IMR-90 (cell line): ENCODE measurements at regions not wholly inside any gene's neighbourhood (a gene's known extent, or its start where the extent isn't known, plus 50 kb on each side); places are given as distances from the start of the nearest gene placed in this dataset.

ENCODE experiments used
- ATAC-seq: fragments of 200-7000 bp; cut with Tn5 transposase; 2 replicates; pipeline ENCODE4 v1.9.1; 2020; ENCODE audit warnings: low read depth, mild to moderate bottlenecking, moderate library complexity
- BruUV-seq: library from RNA; stranded (reverse); fragments of 400-500 nt; replicated peaks from 2 replicates; lab custom pipeline; 2021; lab: Mats Ljungman, UMichigan
- CTCF ChIA-PET: fragments of 300-600 bp; formaldehyde crosslinking; extraction: SDS; loops from one replicate; lab custom pipeline; 2021; ENCODE audit warnings: antibody characterized with exemption; lab: Yijun Ruan, JAX
- POLR2A ChIA-PET: fragments of 300-600 bp; sonication (Branson Sonifier 250); formaldehyde crosslinking; loops from one replicate; lab custom pipeline; 2022; ENCODE audit warnings: antibody characterized with exemption; ENCODE audit not compliant: unreplicated experiment; lab: Charles Lee
- DNase-seq: peaks from one replicate; pipeline ENCODE4 v3.0.0; 2013
- H2AFZ ChIP-seq: replicated peaks from 2 replicates; pipeline ENCODE3; 2013; ENCODE audit warnings: low read length, mild to moderate bottlenecking; ENCODE audit not compliant: poor library complexity
- H2AK5ac ChIP-seq: 2 replicates; pipeline ENCODE4 v1.6.1; 2013; ENCODE audit warnings: low read depth, low read length, inconsistent platforms
- H2AK9ac ChIP-seq: replicated peaks from 2 replicates; pipeline ENCODE3; 2013; ENCODE audit warnings: mild to moderate bottlenecking, low read depth, low read length, moderate library complexity; ENCODE audit not compliant: poor library complexity
- H2BK120ac ChIP-seq: 2 replicates; pipeline ENCODE4 v1.6.1; 2013; ENCODE audit warnings: low read depth, low read length, inconsistent platforms
- H2BK15ac ChIP-seq: 3 replicates; pipeline ENCODE4 v1.6.1; 2013; ENCODE audit warnings: low read depth, low read length, inconsistent platforms
- H2BK20ac ChIP-seq: 2 replicates; pipeline ENCODE4 v1.6.1; 2013; ENCODE audit warnings: low read depth, mild to moderate bottlenecking, inconsistent platforms, low read length, moderate library complexity
- H2BK5ac ChIP-seq: 2 replicates; pipeline ENCODE4 v1.6.1; 2013; ENCODE audit warnings: mild to moderate bottlenecking, low read depth, low read length, inconsistent platforms; ENCODE audit not compliant: poor library complexity, severe bottlenecking
- H3K14ac ChIP-seq: replicated peaks from 2 replicates; pipeline ENCODE4 v1.6.1; 2013; ENCODE audit warnings: low read depth, low read length, inconsistent platforms
- H3K18ac ChIP-seq: 2 replicates; pipeline ENCODE4 v1.6.1; 2013; ENCODE audit warnings: low read depth, low read length, control low read depth
- H3K23ac ChIP-seq: 2 replicates; pipeline ENCODE4 v1.6.1; 2013; ENCODE audit warnings: low read depth, low read length, inconsistent platforms
- H3K27ac ChIP-seq: 2 replicates; pipeline ENCODE4 v1.5.1; 2013; ENCODE audit warnings: mild to moderate bottlenecking, control low read depth, low read length; ENCODE audit not compliant: insufficient read depth
- H3K27me3 ChIP-seq: 2 replicates; pipeline ENCODE4 v1.6.1; 2013; ENCODE audit warnings: low read length; ENCODE audit not compliant: control insufficient read depth, insufficient read depth
- H3K36me3 ChIP-seq: 2 replicates; pipeline ENCODE4 v1.6.1; 2013; ENCODE audit warnings: low read length, mixed read lengths; ENCODE audit not compliant: control insufficient read depth, insufficient read depth
- H3K4ac ChIP-seq: 2 replicates; pipeline ENCODE4 v1.6.1; 2013; ENCODE audit warnings: low read depth, low read length, inconsistent platforms
- H3K4me1 ChIP-seq: 2 replicates; pipeline ENCODE4 v1.6.1; 2013; ENCODE audit warnings: low read length, mixed read lengths; ENCODE audit not compliant: control insufficient read depth, insufficient read depth
- H3K4me2 ChIP-seq: 2 replicates; pipeline ENCODE4 v1.6.1; 2013; ENCODE audit warnings: low read depth, mild to moderate bottlenecking, control low read depth, low read length, moderate library complexity
- H3K4me3 ChIP-seq: 2 replicates; pipeline ENCODE4 v1.5.1; 2013; ENCODE audit warnings: low read depth, mild to moderate bottlenecking, control low read depth, low read length, moderate library complexity; ENCODE audit not compliant: insufficient read depth
- H3K56ac ChIP-seq: 2 replicates; pipeline ENCODE4 v1.6.1; 2013; ENCODE audit warnings: low read length, inconsistent platforms; ENCODE audit not compliant: insufficient read depth; ENCODE audit errors: extremely low read depth
- H3K79me1 ChIP-seq, 2 experiments: 2 replicates each; pipeline ENCODE4 v1.6.1; 2013; ENCODE audit warnings: low read length in 2 of 2, inconsistent platforms in 1 of 2, low read depth in 1 of 2
- H3K9ac ChIP-seq: 2 replicates; pipeline ENCODE4 v1.6.1; 2013; ENCODE audit warnings: low read depth, low read length, control low read depth
- H3K9me1 ChIP-seq: 2 replicates; pipeline ENCODE4 v1.6.1; 2013; ENCODE audit warnings: low read length, inconsistent platforms; ENCODE audit not compliant: insufficient read depth
- H3K9me3 ChIP-seq: 2 replicates; pipeline ENCODE4 v1.6.1; 2013; ENCODE audit warnings: low read length; ENCODE audit not compliant: control insufficient read depth, insufficient read depth
- H4K20me1 ChIP-seq: 2 replicates; pipeline ENCODE4 v1.6.1; 2013; ENCODE audit warnings: low read length, inconsistent platforms; ENCODE audit not compliant: insufficient read depth
- H4K5ac ChIP-seq: 2 replicates; pipeline ENCODE4 v1.6.1; 2013; ENCODE audit warnings: mild to moderate bottlenecking, low read depth, low read length, control low read depth
- H4K8ac ChIP-seq, 2 experiments: 2 replicates each; pipeline ENCODE4 v1.6.1; 2013; ENCODE audit warnings: low read depth in 2 of 2, low read length in 2 of 2, control low read depth in 1 of 2, inconsistent platforms in 1 of 2
- H4K91ac ChIP-seq: 2 replicates; pipeline ENCODE4 v1.6.1; 2013; ENCODE audit warnings: low read depth, low read length, inconsistent platforms; ENCODE audit not compliant: insufficient read depth
- CHD1 ChIP-seq: IDR thresholded peaks from 2 replicates; pipeline ENCODE4 v1.6.1; 2012; ENCODE audit warnings: low read depth, low read length, improper control_type of control experiment
- FOS ChIP-seq: fragments of 150-350 bp; IDR thresholded peaks from 2 replicates; pipeline ENCODE4 v1.6.1; 2016; ENCODE audit warnings: low read depth, low read length
- MAZ ChIP-seq: IDR thresholded peaks from 2 replicates; pipeline ENCODE4 v1.6.1; 2012; ENCODE audit warnings: low read depth, mild to moderate bottlenecking, low read length, improper control_type of control experiment, moderate library complexity, borderline replicate concordance
- POLR2A ChIP-seq: IDR thresholded peaks from 2 replicates; pipeline ENCODE4 v1.6.1; 2012; ENCODE audit warnings: mild to moderate bottlenecking, low read depth, low read length
- RFX5 ChIP-seq: IDR thresholded peaks from 2 replicates; pipeline ENCODE4 v1.8.0; 2012; ENCODE audit warnings: low read depth, mild to moderate bottlenecking, low read length, moderate library complexity
- WGBS, 2 experiments: methylation state at CpG; one replicate each; pipeline versions ENCODE4 v1.1.5 to v1.1.7; 2013; ENCODE audit warnings: missing lambda C conversion rate in 2 of 2; ENCODE audit not compliant: insufficient read length in 1 of 2; ENCODE audit errors: extremely low coverage in 2 of 2; 5-methylcytosine and 5-hydroxymethylcytosine counted together
- dilution Hi-C: fragments of 300-500 bp; cut with HindIII; formaldehyde crosslinking; loops from one replicate; pipeline ENCODE4 v1.14.3; 2018; ENCODE audit warnings: low sequenced_read_pairs; ENCODE audit not compliant: unreplicated experiment
- in situ Hi-C: fragments of 300-500 bp; cut with MboI; formaldehyde crosslinking; loops from 3 replicates; pipeline ENCODE4 v1.14.3; 2019; ENCODE audit warnings: low sequenced_read_pairs, inconsistent platforms, mixed read lengths
- intact Hi-C: fragments of 100-400 bp; cut with micrococcal nuclease; formaldehyde crosslinking; loops from 2 replicates; pipeline ENCODE4 v1.10.0; 2022
- TF ChIP-seq, protein P1 (sequence below): fragments of 150-350 bp; IDR thresholded peaks from 2 replicates; pipeline ENCODE4 v1.6.1; 2017; ENCODE audit warnings: mild to moderate bottlenecking, antibody characterized with exemption, low read length, low read depth
- TF ChIP-seq, protein P2 (sequence below): fragments of 150-350 bp; IDR thresholded peaks from 2 replicates; pipeline ENCODE4 v1.6.1; 2016; ENCODE audit warnings: low read depth, mild to moderate bottlenecking, low read length, moderate library complexity, borderline replicate concordance
- TF ChIP-seq, protein P3 (sequence below): conservative IDR thresholded peaks from 2 replicates; pipeline ENCODE4 v1.5.1; 2012; ENCODE audit warnings: mild to moderate bottlenecking, low read depth, low read length, improper control_type of control experiment

DNA sequence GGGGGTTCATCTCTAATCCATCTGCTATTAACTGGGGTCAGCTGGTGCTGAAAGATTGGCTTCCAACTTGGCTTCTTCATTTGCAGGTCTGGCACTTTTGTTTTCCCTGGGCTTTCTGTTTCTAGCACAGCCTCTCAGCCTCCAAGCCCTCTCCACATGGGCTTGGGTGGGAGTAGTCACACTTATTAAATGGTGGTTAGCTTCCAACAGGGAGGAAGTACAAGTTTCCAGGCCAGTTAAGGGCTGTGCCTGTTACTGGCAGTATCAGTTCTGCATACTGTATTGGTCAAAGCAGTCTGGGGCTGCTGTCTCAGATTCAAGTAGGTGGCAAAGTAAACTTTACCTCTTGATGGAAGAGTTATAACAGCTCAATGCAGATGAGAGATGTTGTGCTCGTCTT lies 627.1 kb upstream of the CCDC54 start:
- in situ Hi-C loops = no loop called here
- no peak overlapping the region for H2AFZ ChIP-seq
- ATAC-seq (no peak), DNase-seq (no peak)
- no TSS peak for BruUV-seq
- H3K23ac ChIP-seq = no peak overlapping the region; the same call in 1 of the 2 replicates
- H3K4me2 ChIP-seq = no peak overlapping the region
- no peaks in the 10 kb centered on the region for H3K9me3 ChIP-seq
- H3K56ac ChIP-seq = no peak overlapping the region
- no peak overlapping the region for H2AK5ac ChIP-seq
- TF ChIP-seq MAZ (no peak), RFX5 (no peak), CHD1 (no peak), POLR2A (no peak), FOS (no peak)
- TF ChIP-seq, protein P1, sequence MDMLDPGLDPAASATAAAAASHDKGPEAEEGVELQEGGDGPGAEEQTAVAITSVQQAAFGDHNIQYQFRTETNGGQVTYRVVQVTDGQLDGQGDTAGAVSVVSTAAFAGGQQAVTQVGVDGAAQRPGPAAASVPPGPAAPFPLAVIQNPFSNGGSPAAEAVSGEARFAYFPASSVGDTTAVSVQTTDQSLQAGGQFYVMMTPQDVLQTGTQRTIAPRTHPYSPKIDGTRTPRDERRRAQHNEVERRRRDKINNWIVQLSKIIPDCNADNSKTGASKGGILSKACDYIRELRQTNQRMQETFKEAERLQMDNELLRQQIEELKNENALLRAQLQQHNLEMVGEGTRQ = no peak
- TF ChIP-seq, protein P2, sequence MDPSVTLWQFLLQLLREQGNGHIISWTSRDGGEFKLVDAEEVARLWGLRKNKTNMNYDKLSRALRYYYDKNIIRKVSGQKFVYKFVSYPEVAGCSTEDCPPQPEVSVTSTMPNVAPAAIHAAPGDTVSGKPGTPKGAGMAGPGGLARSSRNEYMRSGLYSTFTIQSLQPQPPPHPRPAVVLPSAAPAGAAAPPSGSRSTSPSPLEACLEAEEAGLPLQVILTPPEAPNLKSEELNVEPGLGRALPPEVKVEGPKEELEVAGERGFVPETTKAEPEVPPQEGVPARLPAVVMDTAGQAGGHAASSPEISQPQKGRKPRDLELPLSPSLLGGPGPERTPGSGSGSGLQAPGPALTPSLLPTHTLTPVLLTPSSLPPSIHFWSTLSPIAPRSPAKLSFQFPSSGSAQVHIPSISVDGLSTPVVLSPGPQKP = no peak
- TF ChIP-seq, protein P3, sequence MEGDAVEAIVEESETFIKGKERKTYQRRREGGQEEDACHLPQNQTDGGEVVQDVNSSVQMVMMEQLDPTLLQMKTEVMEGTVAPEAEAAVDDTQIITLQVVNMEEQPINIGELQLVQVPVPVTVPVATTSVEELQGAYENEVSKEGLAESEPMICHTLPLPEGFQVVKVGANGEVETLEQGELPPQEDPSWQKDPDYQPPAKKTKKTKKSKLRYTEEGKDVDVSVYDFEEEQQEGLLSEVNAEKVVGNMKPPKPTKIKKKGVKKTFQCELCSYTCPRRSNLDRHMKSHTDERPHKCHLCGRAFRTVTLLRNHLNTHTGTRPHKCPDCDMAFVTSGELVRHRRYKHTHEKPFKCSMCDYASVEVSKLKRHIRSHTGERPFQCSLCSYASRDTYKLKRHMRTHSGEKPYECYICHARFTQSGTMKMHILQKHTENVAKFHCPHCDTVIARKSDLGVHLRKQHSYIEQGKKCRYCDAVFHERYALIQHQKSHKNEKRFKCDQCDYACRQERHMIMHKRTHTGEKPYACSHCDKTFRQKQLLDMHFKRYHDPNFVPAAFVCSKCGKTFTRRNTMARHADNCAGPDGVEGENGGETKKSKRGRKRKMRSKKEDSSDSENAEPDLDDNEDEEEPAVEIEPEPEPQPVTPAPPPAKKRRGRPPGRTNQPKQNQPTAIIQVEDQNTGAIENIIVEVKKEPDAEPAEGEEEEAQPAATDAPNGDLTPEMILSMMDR = no peak
- intact Hi-C loops = no loop called here
- H3K18ac ChIP-seq = no peak overlapping the region
- H4K5ac ChIP-seq = no peak overlapping the region
- H4K91ac ChIP-seq = no peak overlapping the region
- no CpG with 5 or more reads among the region's 1 CpG for WGBS, 2 experiments
- no peak overlapping the region for H4K8ac ChIP-seq
- no peaks in the 10 kb centered on the region for H3K27me3 ChIP-seq
- H2BK15ac ChIP-seq = no peak overlapping the region
- no peaks in the 10 kb centered on the region for H3K79me1 ChIP-seq
- no peak overlapping the region for H2BK120ac ChIP-seq
- H3K14ac ChIP-seq = no peak overlapping the region
- no peak overlapping the region for H3K9ac ChIP-seq
- H4K20me1 ChIP-seq = no peaks in the 10 kb centered on the region
- ChIA-PET POLR2A (no interaction called here), CTCF (no interaction called here)
- no peak overlapping the region for H2AK9ac ChIP-seq
- H3K9me1 ChIP-seq = no peaks in the 10 kb centered on the region
- H3K36me3 ChIP-seq = no peaks in the 10 kb centered on the region
- no peak overlapping the region for H3K4ac ChIP-seq
- no peak overlapping the region for H2BK5ac ChIP-seq
- dilution Hi-C loops = no loop called here
- H2BK20ac ChIP-seq = no peak overlapping the region
- no peaks in the 10 kb centered on the region for H3K4me1 ChIP-seq
- no peak overlapping the region for H3K27ac ChIP-seq
- no peak overlapping the region for H3K4me3 ChIP-seq
